Stimulated activated naive CD4-positive, alpha-beta T cell (primary cell): ENCODE measurements at regions not wholly inside any gene's neighbourhood (a gene's known extent, or its start where the extent isn't known, plus 50 kb on each side); places are given as distances from the start of the nearest gene placed in this dataset.
"Not testable (repeated sequence)": the region's sequence is repeated elsewhere in the genome, so short reads cannot be mapped to it uniquely, and the experiment has no call there.

Source experiments
- DNase-seq, 6 experiments: peaks; one replicate each; lab custom pipeline; 2025; lab: John Stamatoyannopoulos, UW

- DNase-seq: no peak
Observed at GRCh38 chr3:107468782-107469181, 54.0 kb upstream of the BBX start.

GRCh38 chr3:107470496-107470895 is 52.3 kb upstream of the BBX start:
- not testable (repeated sequence) for DNase-seq
